HG03439 (cell line): ENCODE measurements at regions not wholly inside any gene's neighbourhood (a gene's known extent, or its start where the extent isn't known, plus 50 kb on each side); places are given as distances from the start of the nearest gene placed in this dataset.

Experiments
- ATAC-seq: cut with Tn5 transposase; IDR thresholded peaks from one replicate; pipeline ENCODE4 v1.9.1; 2021; ENCODE audit warnings: mild to moderate bottlenecking, moderate library complexity; ENCODE audit not compliant: unreplicated experiment

GRCh38 chr16:47973552-47973951 is 182.2 kb downstream of the ABCC12 start:
- ATAC-seq, result no peak

DNA sequence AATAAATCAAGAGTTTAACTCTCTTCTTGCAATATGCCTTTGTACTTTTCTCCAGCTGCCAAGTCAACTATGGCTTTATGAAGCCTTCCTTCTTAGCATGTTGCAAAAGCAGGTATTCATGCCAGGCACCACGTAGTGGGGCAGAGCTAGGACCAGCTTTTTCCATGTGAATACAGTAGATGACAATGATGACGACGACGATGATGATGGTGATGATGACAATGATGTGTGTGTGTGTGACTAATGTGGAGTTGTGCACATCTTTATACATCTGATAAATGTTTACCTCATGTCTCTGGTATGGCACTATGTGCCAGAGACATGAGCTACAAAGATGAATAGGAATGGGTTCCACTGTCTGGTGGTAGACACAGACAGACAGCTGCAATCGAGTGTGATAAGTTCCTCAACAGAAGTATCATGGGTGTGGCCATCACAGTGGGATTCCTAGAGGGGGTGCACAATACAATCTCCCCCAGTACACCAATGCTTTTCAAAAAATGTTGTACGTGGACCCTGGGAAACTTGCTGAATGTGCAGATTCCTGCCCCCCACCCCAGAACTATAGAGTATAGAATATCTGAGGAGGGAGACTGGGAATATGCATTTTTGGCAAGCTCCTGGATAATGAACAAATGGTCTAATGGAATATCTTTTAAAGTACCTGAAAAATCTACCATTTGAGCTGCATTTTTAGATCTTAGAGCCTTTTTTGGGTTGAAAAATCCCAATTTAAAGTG is 183.4 kb downstream of the ABCC12 start:
- ATAC-seq, result no peak

- no peak for ATAC-seq
Measured at GRCh38 chr16:47971225-47971624, 184.6 kb downstream of the ABCC12 start.

- no peak for ATAC-seq
Measured at GRCh38 chr16:47970291-47970931, 185.4 kb downstream of the ABCC12 start.

GRCh38 chr16:47967374-47967773 is 188.4 kb downstream of the ABCC12 start:
- ATAC-seq, result no peak

- ATAC-seq, result no peak
Measured at GRCh38 chr16:47966325-47966724, 189.5 kb downstream of the ABCC12 start.

DNA sequence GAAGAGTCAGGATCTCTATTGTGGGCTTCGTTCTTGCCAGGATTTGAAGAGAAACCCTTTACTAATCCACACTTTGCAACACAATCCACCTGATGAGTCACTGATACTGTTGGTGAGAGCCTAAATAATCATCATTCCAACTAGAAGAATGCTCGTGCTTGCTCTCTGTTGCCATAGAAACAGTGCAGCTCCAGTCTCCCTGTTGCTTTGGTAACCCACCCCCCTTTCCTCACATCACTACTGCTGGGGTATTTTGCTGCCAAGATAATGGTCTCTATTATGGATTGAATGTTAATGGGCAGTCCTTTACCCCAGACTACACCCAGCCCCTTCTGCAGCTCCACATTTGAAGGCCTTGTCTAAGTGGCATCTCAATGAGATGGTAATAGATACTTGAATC is 190.4 kb downstream of the ABCC12 start:
- no peak for ATAC-seq

GRCh38 chr16:47958726-47959125 is 197.1 kb downstream of the ABCC12 start:
- no peak for ATAC-seq

DNA sequence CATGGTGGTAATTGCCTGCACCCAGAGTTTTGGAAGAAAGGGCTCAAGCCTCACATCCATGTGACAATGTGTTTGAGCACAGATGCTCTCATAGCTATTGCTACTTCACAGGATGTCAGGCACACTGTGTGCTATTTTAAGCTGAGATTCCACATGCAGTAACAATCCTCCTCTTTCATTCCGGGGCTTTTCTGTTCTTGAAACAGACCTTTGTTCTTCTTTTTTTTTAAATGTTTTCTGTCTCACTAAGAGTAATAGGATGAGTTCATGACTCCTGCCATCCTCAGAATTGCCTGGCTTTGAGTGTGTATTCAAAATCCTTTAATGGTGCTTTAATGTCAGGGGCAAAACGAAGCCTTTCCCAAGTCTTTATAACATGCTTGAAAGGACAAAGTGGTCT is 198.9 kb downstream of the ABCC12 start:
- no peak for ATAC-seq

GRCh38 chr16:47949714-47950113 is 206.1 kb downstream of the ABCC12 start:
- no peak for ATAC-seq

- ATAC-seq, result no peak
Measured at GRCh38 chr16:47949276-47949675, 206.5 kb downstream of the ABCC12 start.

DNA sequence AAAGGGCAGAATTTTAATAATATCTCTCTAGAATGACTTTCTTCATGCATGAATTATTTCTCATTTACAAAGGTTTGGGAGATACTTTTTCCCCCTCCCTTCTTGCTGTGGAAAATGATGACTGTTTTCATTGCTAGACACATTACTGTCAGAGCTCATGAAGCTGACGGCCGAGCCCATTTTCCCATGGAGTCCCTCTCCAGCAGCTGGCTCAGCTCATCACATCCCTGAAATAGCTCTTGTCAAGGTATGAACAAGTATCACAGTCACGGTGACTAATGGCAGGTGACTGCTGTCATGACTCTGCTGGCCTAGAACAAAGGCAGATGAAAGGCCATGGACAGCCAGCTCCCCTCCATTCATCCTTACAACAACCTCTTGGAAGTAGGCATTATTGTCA is 208.1 kb downstream of the ABCC12 start:
- no peak for ATAC-seq

GRCh38 chr16:47946092-47946491 is 209.7 kb downstream of the ABCC12 start:
- ATAC-seq, result no peak

GRCh38 chr16:47944589-47944988 is 211.2 kb downstream of the ABCC12 start:
- no peak for ATAC-seq

- ATAC-seq, result no peak
Measured at GRCh38 chr16:47943235-47943634, 212.6 kb downstream of the ABCC12 start.

GRCh38 chr16:47940466-47940865 is 215.3 kb downstream of the ABCC12 start:
- no peak for ATAC-seq

- ATAC-seq, result no peak
Measured at GRCh38 chr16:47939680-47940079, 216.1 kb downstream of the ABCC12 start.

- ATAC-seq, result no peak
Measured at GRCh38 chr16:47938272-47938671, 217.5 kb downstream of the ABCC12 start.

DNA sequence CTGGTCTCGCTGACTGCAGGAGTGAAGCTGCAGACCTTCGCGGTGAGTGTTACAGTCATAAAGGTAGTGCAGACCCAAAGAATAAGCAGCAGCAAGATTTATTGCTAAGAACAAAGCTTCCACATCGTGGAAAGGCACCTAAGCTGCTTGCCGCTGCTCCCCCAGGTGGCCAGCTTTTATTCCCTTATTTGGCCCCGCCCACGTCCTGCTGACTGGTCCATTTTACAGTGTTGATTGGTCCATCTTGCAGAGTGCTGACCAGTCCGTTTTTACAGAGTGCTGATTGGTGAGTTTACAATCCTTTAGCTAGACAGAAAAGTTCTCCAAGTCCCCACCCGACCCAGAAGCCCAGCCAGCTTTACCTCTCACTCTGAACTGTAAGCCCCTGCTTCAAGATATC is 227.8 kb downstream of the ABCC12 start:
- no peak for ATAC-seq

- no peak for ATAC-seq
Measured at GRCh38 chr16:47927330-47927729, 228.5 kb downstream of the ABCC12 start.

GRCh38 chr16:47925811-47926460 is 229.9 kb downstream of the ABCC12 start:
- ATAC-seq, result no peak

GRCh38 chr16:47924950-47925349 is 230.8 kb downstream of the ABCC12 start:
- ATAC-seq, result no peak
